ENCODE measurements at regions not wholly inside any gene's neighbourhood (a gene's known extent, or its start where the extent isn't known, plus 50 kb on each side); places are given as distances from the start of the nearest gene placed in this dataset.

GRCh38 chr4:41359422-41359775, 102.7 kb downstream of the UCHL1 start:
- TF ChIP-seq CTCF (IDR thresholded peaks at IDR 0.05; ENCODE audit: insufficient read depth, low read length) (no peak), POLR2AphosphoS5 (IDR thresholded peaks at IDR 0.05; ENCODE audit: low read depth) (no peak), REST (IDR thresholded peaks at IDR 0.05; ENCODE audit: insufficient replicate concordance, low read depth) (no peak)

Data from HL-60 (cell line).